Astrocyte of the hippocampus (primary cell): ENCODE measurements at regions not wholly inside any gene's neighbourhood (a gene's known extent, or its start where the extent isn't known, plus 50 kb on each side); places are given as distances from the start of the nearest gene placed in this dataset.

Experiments
- DNase-seq: peaks from one replicate; pipeline ENCODE4 v3.0.0; 2011; ENCODE audit warnings: low read depth, low spot score

DNA sequence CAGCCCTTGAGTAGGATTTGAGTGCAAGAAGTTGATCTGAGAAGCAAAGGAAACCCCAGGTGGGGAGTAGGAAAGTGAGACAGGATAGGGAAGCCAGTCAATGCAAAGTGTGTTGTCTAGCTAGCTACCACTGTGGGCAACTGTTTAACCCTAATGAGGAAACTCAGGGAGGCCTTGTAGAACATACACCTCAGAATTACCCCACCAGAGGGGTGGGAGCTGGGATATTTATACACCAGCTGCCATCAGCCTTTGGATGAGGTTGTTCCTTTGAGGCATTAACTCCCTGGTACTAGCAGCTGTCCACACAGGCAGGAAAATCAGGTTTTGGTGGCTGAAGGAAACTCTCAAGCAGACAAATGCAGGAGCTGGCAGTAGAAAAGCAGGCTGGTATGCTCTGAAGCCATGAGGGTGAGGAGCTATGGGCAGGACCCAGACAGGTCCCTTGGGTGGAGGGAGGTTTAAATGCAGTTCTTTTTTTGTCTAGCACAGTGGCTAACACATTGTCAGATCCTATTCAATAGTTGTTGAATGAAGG, 60.1 kb upstream of the ARID5B start:
- DNase-seq = no peak

GRCh38 chr10:61842755-61843497, 58.6 kb upstream of the ARID5B start:
- DNase-seq = peak; percentile 71

GRCh38 chr10:61844116-61844822, 57.2 kb upstream of the ARID5B start:
- no peak for DNase-seq

DNA sequence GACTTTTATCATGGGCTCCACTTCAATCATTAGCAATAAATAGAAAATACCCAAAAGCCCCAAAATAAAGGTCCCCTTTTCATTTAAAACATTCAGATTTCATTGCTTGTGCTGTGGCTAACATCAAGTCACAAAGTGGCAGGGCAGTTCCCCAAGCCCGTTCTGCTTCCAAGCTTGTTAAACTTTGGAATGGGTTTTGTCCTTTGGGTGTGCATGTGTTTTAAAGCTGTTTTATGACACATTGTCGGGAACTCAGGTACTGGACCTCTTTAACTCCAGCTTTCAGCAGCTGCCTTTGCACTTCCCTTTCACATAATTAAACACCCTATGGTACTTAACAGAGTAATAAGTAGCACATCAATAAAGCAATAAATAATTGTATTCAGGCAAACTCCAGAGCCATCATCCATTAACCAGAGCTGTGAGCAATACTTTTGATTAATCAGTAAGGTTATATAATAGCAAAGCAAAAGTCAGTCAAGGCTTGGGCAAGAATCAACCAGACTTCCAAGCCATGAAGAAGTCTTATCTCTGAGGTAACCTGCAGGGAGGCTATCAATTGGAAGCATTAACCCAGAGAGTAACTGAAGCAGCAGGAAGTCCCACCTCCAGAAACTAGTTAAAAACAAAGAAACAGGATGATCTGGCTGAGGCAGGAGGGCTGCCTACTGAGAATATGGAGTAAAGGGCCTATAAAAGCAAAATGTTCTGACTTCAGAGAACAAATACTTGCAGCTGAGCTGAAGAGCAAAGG, 56.1 kb upstream of the ARID5B start:
- no peak for DNase-seq

GRCh38 chr10:61845950-61846268, 55.6 kb upstream of the ARID5B start:
- DNase-seq = peak; percentile 55

DNA sequence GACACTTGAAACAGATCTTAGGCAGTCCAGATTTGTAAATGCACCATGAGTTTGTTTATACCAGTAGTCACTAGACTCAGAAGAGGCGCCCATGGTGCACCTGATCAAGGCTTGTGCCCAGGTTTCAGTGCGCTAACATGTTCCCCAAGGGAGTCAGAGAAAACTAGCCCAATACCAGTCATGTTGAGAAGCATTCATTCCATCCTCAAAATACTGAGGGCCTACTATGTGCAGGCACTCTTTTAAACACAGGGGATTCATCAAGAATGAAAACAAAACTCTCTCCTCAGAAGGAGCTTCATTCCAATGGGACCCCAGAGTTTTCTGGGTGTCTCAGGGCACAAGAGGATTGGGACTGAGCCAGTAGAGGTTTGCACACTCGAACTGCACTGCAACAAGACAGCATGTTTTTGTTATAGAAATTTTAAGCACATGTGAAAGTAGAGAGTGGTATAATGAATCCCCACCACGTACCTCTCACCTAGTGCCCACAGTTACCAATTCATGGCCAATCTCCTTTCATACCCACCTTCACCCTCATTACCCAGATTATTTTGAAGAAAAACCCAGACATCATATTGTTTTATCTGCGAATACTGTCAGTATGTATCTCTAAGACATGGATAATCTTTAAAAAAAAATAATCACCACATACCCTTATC, 55.0 kb upstream of the ARID5B start:
- DNase-seq = no peak

DNA sequence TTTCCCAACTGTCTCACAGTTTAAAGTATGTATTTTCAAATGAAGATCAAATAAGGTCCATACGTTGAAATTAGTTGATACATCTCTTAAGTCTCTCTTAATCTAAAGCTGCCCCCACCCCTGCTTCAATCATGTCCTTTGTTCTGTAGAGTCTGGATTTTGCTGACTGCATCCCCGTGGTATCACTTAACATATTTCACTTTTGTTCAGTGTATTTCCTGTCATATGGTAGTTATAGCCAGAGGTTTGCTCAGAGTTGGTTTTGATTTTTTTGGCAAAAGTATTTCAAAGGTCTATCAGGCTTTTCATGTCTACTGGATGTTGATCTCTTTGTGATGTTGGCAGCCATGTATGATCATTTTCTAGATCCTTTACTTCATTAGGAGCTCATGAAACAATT, 54.4 kb upstream of the ARID5B start:
- DNase-seq = no peak

DNA sequence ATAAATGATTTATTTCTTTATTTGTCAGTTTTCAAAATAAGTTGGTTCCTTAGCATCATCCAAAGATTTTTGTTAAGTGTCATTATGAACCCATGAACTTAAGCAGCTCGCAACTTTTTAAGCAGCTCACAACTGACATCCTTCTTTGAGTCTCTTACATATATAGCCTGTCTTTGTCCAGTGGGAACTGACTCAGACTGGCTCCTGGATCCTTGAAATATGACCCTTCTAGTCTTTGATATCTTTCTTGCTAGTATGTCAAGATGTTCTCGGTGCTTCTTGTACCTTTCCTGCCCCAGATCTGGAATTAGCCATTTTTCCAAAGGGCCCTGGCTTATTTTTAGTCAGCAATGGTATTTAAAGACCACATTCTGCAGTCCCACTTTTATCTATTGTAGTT, 53.9 kb upstream of the ARID5B start:
- DNase-seq = peak; percentile 14

- DNase-seq = no peak
Measured at GRCh38 chr10:61850376-61850775, 51.1 kb upstream of the ARID5B start.
